HG02970 (cell line): ENCODE measurements at regions not wholly inside any gene's neighbourhood (a gene's known extent, or its start where the extent isn't known, plus 50 kb on each side); places are given as distances from the start of the nearest gene placed in this dataset.

Experiments used
- ATAC-seq: cut with Tn5 transposase; IDR thresholded peaks from one replicate; pipeline ENCODE4 v1.9.1; 2021; ENCODE audit warnings: mild to moderate bottlenecking, moderate library complexity, moderate number of reproducible peaks; ENCODE audit not compliant: unreplicated experiment, low FRiP score

- no peak for ATAC-seq
Measured at GRCh38 chr11:92685049-92685448, 284.4 kb upstream of the MTNR1B start.

GRCh38 chr11:92687724-92688123 is 281.7 kb upstream of the MTNR1B start:
- no peak for ATAC-seq

GRCh38 chr11:92688416-92688815 is 281.0 kb upstream of the MTNR1B start:
- ATAC-seq: no peak

- no peak for ATAC-seq
Measured at GRCh38 chr11:92692826-92693546, 276.5 kb upstream of the MTNR1B start.

GRCh38 chr11:92696076-92696475 is 273.4 kb upstream of the MTNR1B start:
- ATAC-seq: no peak

GRCh38 chr11:92697461-92698312 is 271.8 kb upstream of the MTNR1B start:
- no peak for ATAC-seq

- no peak for ATAC-seq
Measured at GRCh38 chr11:92698742-92699141, 270.7 kb upstream of the MTNR1B start.

- ATAC-seq: no peak
Measured at GRCh38 chr11:92702037-92702804, 267.2 kb upstream of the MTNR1B start.

GRCh38 chr11:92702805-92703448 is 266.5 kb upstream of the MTNR1B start:
- no peak for ATAC-seq

- no peak for ATAC-seq
Measured at GRCh38 chr11:92703449-92703830, 266.0 kb upstream of the MTNR1B start.

- no peak for ATAC-seq
Measured at GRCh38 chr11:92707173-92707619, 262.3 kb upstream of the MTNR1B start.

GRCh38 chr11:92707665-92708064 is 261.8 kb upstream of the MTNR1B start:
- ATAC-seq: no peak

- ATAC-seq: no peak
Measured at GRCh38 chr11:92709329-92709728, 260.1 kb upstream of the MTNR1B start.

GRCh38 chr11:92711926-92712325 is 257.5 kb upstream of the MTNR1B start:
- no peak for ATAC-seq

GRCh38 chr11:92714111-92714510 is 255.3 kb upstream of the MTNR1B start:
- no peak for ATAC-seq

- ATAC-seq: no peak
Measured at GRCh38 chr11:92717240-92717639, 252.2 kb upstream of the MTNR1B start.

- ATAC-seq: no peak
Measured at GRCh38 chr11:92720385-92720784, 249.1 kb upstream of the MTNR1B start.

- no peak for ATAC-seq
Measured at GRCh38 chr11:92725352-92725751, 244.1 kb upstream of the MTNR1B start.

GRCh38 chr11:92727123-92727522 is 242.3 kb upstream of the MTNR1B start:
- ATAC-seq: no peak

- ATAC-seq: no peak
Measured at GRCh38 chr11:92727769-92728168, 241.7 kb upstream of the MTNR1B start.

- ATAC-seq: no peak
Measured at GRCh38 chr11:92728628-92729027, 240.8 kb upstream of the MTNR1B start.
